DND-41 (cell line): ENCODE measurements at regions not wholly inside any gene's neighbourhood (a gene's known extent, or its start where the extent isn't known, plus 50 kb on each side); places are given as distances from the start of the nearest gene placed in this dataset.

Source experiments
- CTCF ChIP-seq: IDR thresholded peaks from 2 replicates; pipeline ENCODE4 v1.5.1; 2012; ENCODE audit warnings: borderline replicate concordance, low read length, moderate library complexity, mild to moderate bottlenecking; ENCODE audit not compliant: poor library complexity, severe bottlenecking; ENCODE audit errors: extremely low read depth
- EZH2 ChIP-seq: IDR thresholded peaks from 3 replicates; pipeline ENCODE4 v1.6.1; 2012; ENCODE audit warnings: borderline replicate concordance, low read depth, mild to moderate bottlenecking, moderate library complexity, low read length, inconsistent platforms; ENCODE audit not compliant: severe bottlenecking

- no peak for TF ChIP-seq CTCF
- TF ChIP-seq EZH2: no peak
Measured at GRCh38 chr18:42527766-42528165, 572.7 kb downstream of the PIK3C3 start.
